ENCODE measurements at regions not wholly inside any gene's neighbourhood (a gene's known extent, or its start where the extent isn't known, plus 50 kb on each side); places are given as distances from the start of the nearest gene placed in this dataset.

- Mint-ChIP-seq H3K27ac (no peak overlapping the region), H3K9me3 (peaks cover 71% of the 10 kb centered on the region), H3K4me1 (no peaks in the 10 kb centered on the region), H3K4me3 (no peak overlapping the region), H3K27me3 (ENCODE audit: low read depth) (peaks cover 2% of the 10 kb centered on the region; the same call in 1 of the 2 replicates), H3K36me3 (peaks cover 51% of the 10 kb centered on the region)
- ATAC-seq (no peak), DNase-seq (ENCODE audit: low spot score) (no peak)
- POLR2A ChIA-PET = no interaction called here
- no peak for TF ChIP-seq ATF1 (CRISPR knock-in tag; IDR thresholded peaks at IDR 0.05)
- CTCF ChIA-PET = no interaction called here
Measured at GRCh38 chr12:127238107-127238506, 1028.9 kb upstream of the TMEM132C start.

GRCh38 chr12:127239781-127240180 is 1027.2 kb upstream of the TMEM132C start:
- ChIA-PET CTCF (no interaction called here), POLR2A (no interaction called here)
- no peak overlapping the region for H3K27ac Mint-ChIP-seq
- no peaks in the 10 kb centered on the region for H3K4me1 Mint-ChIP-seq
- H3K36me3 Mint-ChIP-seq = peaks cover 57% of the 10 kb centered on the region
- H3K27me3 Mint-ChIP-seq (ENCODE audit: low read depth) = peaks cover 2% of the 10 kb centered on the region; the same call in 1 of the 2 replicates
- DNase-seq (ENCODE audit: low spot score) (no peak), ATAC-seq (no peak)
- TF ChIP-seq CREB1 (CRISPR knock-in tag; IDR thresholded peaks at IDR 0.05) = no peak
- TF ChIP-seq SMAD4 (CRISPR knock-in tag; IDR thresholded peaks at IDR 0.05) = no peak
- TF ChIP-seq EMX1 (CRISPR knock-in tag; IDR thresholded peaks at IDR 0.05) = no peak
- no peak for TF ChIP-seq NFYB (CRISPR knock-in tag; conservative IDR thresholded peaks at IDR 0.05; ENCODE audit: low read depth)
- TF ChIP-seq NFE2L1 (CRISPR knock-in tag; IDR thresholded peaks at IDR 0.05) = no peak
- TF ChIP-seq MAX (CRISPR knock-in tag; IDR thresholded peaks at IDR 0.05) = no peak
- no peak for TF ChIP-seq ZNF232 (CRISPR knock-in tag; IDR thresholded peaks at IDR 0.05)
- H3K4me3 Mint-ChIP-seq = no peak overlapping the region
- peaks cover 68% of the 10 kb centered on the region for H3K9me3 Mint-ChIP-seq

GRCh38 chr12:127240249-127240929 is 1026.6 kb upstream of the TMEM132C start:
- CTCF ChIA-PET = no interaction called here
- no peak overlapping the region for H3K27ac Mint-ChIP-seq
- ATAC-seq = no peak

More at GRCh38 chr12:127240249-127240929, 1026.6 kb upstream of the TMEM132C start:
- no peak overlapping the region for H3K4me3 Mint-ChIP-seq
- H3K4me1 Mint-ChIP-seq = no peaks in the 10 kb centered on the region
- no peak for DNase-seq (ENCODE audit: low spot score)
- peaks cover 70% of the 10 kb centered on the region for H3K9me3 Mint-ChIP-seq
- peaks cover 2% of the 10 kb centered on the region; the same call in 1 of the 2 replicates for H3K27me3 Mint-ChIP-seq (ENCODE audit: low read depth)
- peaks cover 56% of the 10 kb centered on the region for H3K36me3 Mint-ChIP-seq
- TF ChIP-seq GRHL2 (CRISPR knock-in tag; IDR thresholded peaks at IDR 0.05; ENCODE audit: insufficient replicate concordance, severe bottlenecking) = no peak
- no peak for TF ChIP-seq ZMAT4 (CRISPR knock-in tag; IDR thresholded peaks at IDR 0.05)
- no peak for TF ChIP-seq USF2 (CRISPR knock-in tag; IDR thresholded peaks at IDR 0.05)
- TF ChIP-seq ATF1 (CRISPR knock-in tag; IDR thresholded peaks at IDR 0.05) = no peak
- no peak for TF ChIP-seq SP1 (CRISPR knock-in tag; conservative IDR thresholded peaks at IDR 0.05)
- no peak for TF ChIP-seq AR (CRISPR knock-in tag; IDR thresholded peaks at IDR 0.05)
- TF ChIP-seq RELA (CRISPR knock-in tag; IDR thresholded peaks at IDR 0.05; ENCODE audit: borderline replicate concordance) = no peak
- TF ChIP-seq IRF1 (CRISPR knock-in tag; IDR thresholded peaks at IDR 0.05) = no peak
- no peak for TF ChIP-seq CTCF (IDR thresholded peaks at IDR 0.05)
- TF ChIP-seq CREM (CRISPR knock-in tag; IDR thresholded peaks at IDR 0.05) = no peak
- TF ChIP-seq ZNF263 (CRISPR knock-in tag; IDR thresholded peaks at IDR 0.05; ENCODE audit: low read depth) = no peak
- TF ChIP-seq ZSCAN18 (CRISPR knock-in tag; IDR thresholded peaks at IDR 0.05) = no peak
- no peak for TF ChIP-seq NFE2L1 (CRISPR knock-in tag; IDR thresholded peaks at IDR 0.05)
- TF ChIP-seq RORB (CRISPR knock-in tag; IDR thresholded peaks at IDR 0.05) = no peak
- TF ChIP-seq ETV6 (CRISPR knock-in tag; IDR thresholded peaks at IDR 0.05) = no peak
- no peak for TF ChIP-seq JAZF1 (CRISPR knock-in tag; IDR thresholded peaks at IDR 0.05)
- no peak for TF ChIP-seq ATF2 (CRISPR knock-in tag; IDR thresholded peaks at IDR 0.05; ENCODE audit: borderline replicate concordance, low read depth)
- POLR2A ChIA-PET = no interaction called here
